H9 (cell line): ENCODE measurements at regions not wholly inside any gene's neighbourhood (a gene's known extent, or its start where the extent isn't known, plus 50 kb on each side); places are given as distances from the start of the nearest gene placed in this dataset.
A peak's percentile ranks its signal among the peaks of the same experiment; 100 is the strongest.

ENCODE experiments used
- DNase-seq: peaks from one replicate; pipeline ENCODE4 v3.0.0-alpha.2; 2017
- H2AFZ ChIP-seq: one replicate; pipeline ENCODE4 v1.6.1; 2013; ENCODE audit warnings: mild to moderate bottlenecking, low read length, control low read depth, moderate library complexity
- H2AK5ac ChIP-seq: 2 replicates; pipeline ENCODE4 v1.6.1; 2013; ENCODE audit warnings: low read length, control low read depth, mixed read lengths; ENCODE audit not compliant: insufficient read length
- H2BK120ac ChIP-seq: one replicate; pipeline ENCODE4 v1.6.1; 2013; ENCODE audit warnings: low read depth, mild to moderate bottlenecking, low read length, control low read depth, inconsistent platforms; ENCODE audit not compliant: poor library complexity, severe bottlenecking
- H2BK12ac ChIP-seq: 2 replicates; pipeline ENCODE4 v1.6.1; 2013; ENCODE audit warnings: low read length, control low read depth, mixed read lengths, low read depth; ENCODE audit not compliant: insufficient read length
- H2BK15ac ChIP-seq: 2 replicates; pipeline ENCODE4 v1.6.1; 2013; ENCODE audit warnings: low read depth, low read length, control low read depth
- H2BK20ac ChIP-seq: one replicate; pipeline ENCODE4 v1.6.1; 2013; ENCODE audit warnings: low read depth, mild to moderate bottlenecking, low read length, control low read depth, inconsistent platforms; ENCODE audit not compliant: poor library complexity, severe bottlenecking
- H2BK5ac ChIP-seq: 2 replicates; pipeline ENCODE4 v1.6.1; 2013; ENCODE audit warnings: low read length, control low read depth, mixed read lengths; ENCODE audit not compliant: insufficient read length
- H3K14ac ChIP-seq: 2 replicates; pipeline ENCODE4 v1.6.1; 2013; ENCODE audit warnings: low read length, control low read depth; ENCODE audit not compliant: insufficient read depth
- H3K18ac ChIP-seq: 2 replicates; pipeline ENCODE4 v1.6.1; 2013; ENCODE audit warnings: low read depth, mild to moderate bottlenecking, mixed read lengths, low read length, control low read depth; ENCODE audit not compliant: insufficient read length
- H3K23ac ChIP-seq: 2 replicates; pipeline ENCODE4 v1.6.1; 2013; ENCODE audit warnings: low read length, control low read depth, mixed read lengths, low read depth; ENCODE audit not compliant: insufficient read length
- H3K23me2 ChIP-seq: 2 replicates; pipeline ENCODE4 v1.6.1; 2013; ENCODE audit warnings: low read depth, mild to moderate bottlenecking, mixed read lengths, low read length, control low read depth; ENCODE audit not compliant: insufficient read length, poor library complexity, severe bottlenecking
- H3K27ac ChIP-seq: 2 replicates; pipeline ENCODE4 v1.5.1; 2013; ENCODE audit warnings: low read length, control low read depth, mixed read lengths, low read depth; ENCODE audit not compliant: insufficient read length
- H3K27me3 ChIP-seq: 2 replicates; pipeline ENCODE4 v1.6.1; 2013; ENCODE audit warnings: low read length, control low read depth, inconsistent platforms; ENCODE audit not compliant: insufficient read depth
- H3K4ac ChIP-seq: 2 replicates; pipeline ENCODE4 v1.6.1; 2013; ENCODE audit warnings: low read depth, mild to moderate bottlenecking, control low read depth, inconsistent platforms, low read length, moderate library complexity
- H3K4me1 ChIP-seq: 2 replicates; pipeline ENCODE4 v1.6.1; 2013; ENCODE audit warnings: low read length, control low read depth, inconsistent platforms; ENCODE audit not compliant: insufficient read depth
- H3K4me2 ChIP-seq: 2 replicates; pipeline ENCODE4 v1.6.1; 2013; ENCODE audit warnings: low read length, control low read depth, mixed read lengths; ENCODE audit not compliant: insufficient read length, insufficient read depth
- H3K56ac ChIP-seq: 2 replicates; pipeline ENCODE4 v1.6.1; 2013; ENCODE audit warnings: low read depth, mild to moderate bottlenecking, mixed read lengths, low read length, control low read depth; ENCODE audit not compliant: insufficient read length
- H3K79me1 ChIP-seq: 2 replicates; pipeline ENCODE4 v1.6.1; 2013; ENCODE audit warnings: low read depth, mild to moderate bottlenecking, moderate library complexity, low read length, control low read depth, inconsistent platforms; ENCODE audit not compliant: insufficient read depth, poor library complexity, severe bottlenecking
- H3K79me2 ChIP-seq: 2 replicates; pipeline ENCODE4 v1.6.1; 2013; ENCODE audit warnings: low read length, control low read depth, inconsistent platforms; ENCODE audit not compliant: insufficient read depth
- H3K9ac ChIP-seq: 2 replicates; pipeline ENCODE4 v1.6.1; 2013; ENCODE audit warnings: low read length, control low read depth, mixed read lengths; ENCODE audit not compliant: insufficient read length; ENCODE audit errors: extremely low read depth
- H3K9me3 ChIP-seq: one replicate; pipeline ENCODE4 v1.6.1; 2013; ENCODE audit warnings: low read depth, low read length, inconsistent platforms; ENCODE audit not compliant: control insufficient read depth
- H3T11ph ChIP-seq: one replicate; pipeline ENCODE4 v1.6.1; 2013; ENCODE audit warnings: mild to moderate bottlenecking, low read length, control low read depth, inconsistent platforms
- H4K20me1 ChIP-seq: one replicate; pipeline ENCODE4 v1.6.1; 2013; ENCODE audit not compliant: control insufficient read depth, insufficient read length, insufficient read depth
- H4K5ac ChIP-seq: 2 replicates; pipeline ENCODE4 v1.6.1; 2013; ENCODE audit warnings: low read depth, mild to moderate bottlenecking, mixed read lengths, low read length, control low read depth; ENCODE audit not compliant: insufficient read length
- H4K8ac ChIP-seq: replicated peaks from 2 replicates; pipeline ENCODE4 v1.6.1; 2013; ENCODE audit warnings: low read length, control low read depth, mixed read lengths, low read depth; ENCODE audit not compliant: insufficient read length
- H4K91ac ChIP-seq: 2 replicates; pipeline ENCODE4 v1.6.1; 2013; ENCODE audit warnings: low read depth, mild to moderate bottlenecking, moderate library complexity, mixed read lengths, low read length, control low read depth; ENCODE audit not compliant: insufficient read length
- H3K27ac Mint-ChIP-seq, 3 experiments: 2 replicates in 2 of 3; 3 replicates in 1 of 3; pipeline ENCODE4 v1.8.0; 2020 to 2021; ENCODE audit warnings: mixed read lengths in 3 of 3, mild to moderate bottlenecking in 1 of 3, moderate library complexity in 1 of 3
- H3K27me3 Mint-ChIP-seq: 2 replicates; pipeline ENCODE4 v1.8.0; 2021; ENCODE audit warnings: low read depth, mild to moderate bottlenecking, moderate library complexity, mixed read lengths
- H3K36me3 Mint-ChIP-seq, 3 experiments: 2 replicates in 2 of 3; 3 replicates in 1 of 3; pipeline ENCODE4 v1.8.0; 2020 to 2021; ENCODE audit warnings: low read depth in 3 of 3, mixed read lengths in 3 of 3; ENCODE audit not compliant: insufficient read depth in 1 of 3
- H3K4me1 Mint-ChIP-seq, 2 experiments: 2 replicates each; pipeline ENCODE4 v1.8.0; 2020; ENCODE audit warnings: mixed read lengths in 2 of 2
- H3K4me3 Mint-ChIP-seq, 2 experiments: 2 replicates in 1 of 2; 3 replicates in 1 of 2; pipeline ENCODE4 v1.8.0; 2020 to 2021; ENCODE audit warnings: mild to moderate bottlenecking in 2 of 2, mixed read lengths in 2 of 2, moderate library complexity in 1 of 2
- H3K9me3 Mint-ChIP-seq, 2 experiments: 2 replicates in 1 of 2; 3 replicates in 1 of 2; pipeline ENCODE4 v1.8.0; 2020; ENCODE audit warnings: mild to moderate bottlenecking in 2 of 2, mixed read lengths in 2 of 2, moderate library complexity in 1 of 2
- WGBS: extraction: QIAGEN DNeasy Blood & Tissue Kit; methylation state at CpG from one replicate; pipeline ENCODE4 v1.1.7; 2013; ENCODE audit warnings: missing lambda C conversion rate, low lambda C conversion rate, mixed read lengths; ENCODE audit not compliant: insufficient read length; ENCODE audit errors: extremely low coverage; 5-methylcytosine and 5-hydroxymethylcytosine counted together
- TF ChIP-seq, protein P1 (sequence below): fragments of 200-600 bp; sonication (generic); conservative IDR thresholded peaks from 3 replicates; pipeline ENCODE4 v1.8.0; 2021; ENCODE audit warnings: antibody characterized with exemption, mild to moderate bottlenecking

DNA sequence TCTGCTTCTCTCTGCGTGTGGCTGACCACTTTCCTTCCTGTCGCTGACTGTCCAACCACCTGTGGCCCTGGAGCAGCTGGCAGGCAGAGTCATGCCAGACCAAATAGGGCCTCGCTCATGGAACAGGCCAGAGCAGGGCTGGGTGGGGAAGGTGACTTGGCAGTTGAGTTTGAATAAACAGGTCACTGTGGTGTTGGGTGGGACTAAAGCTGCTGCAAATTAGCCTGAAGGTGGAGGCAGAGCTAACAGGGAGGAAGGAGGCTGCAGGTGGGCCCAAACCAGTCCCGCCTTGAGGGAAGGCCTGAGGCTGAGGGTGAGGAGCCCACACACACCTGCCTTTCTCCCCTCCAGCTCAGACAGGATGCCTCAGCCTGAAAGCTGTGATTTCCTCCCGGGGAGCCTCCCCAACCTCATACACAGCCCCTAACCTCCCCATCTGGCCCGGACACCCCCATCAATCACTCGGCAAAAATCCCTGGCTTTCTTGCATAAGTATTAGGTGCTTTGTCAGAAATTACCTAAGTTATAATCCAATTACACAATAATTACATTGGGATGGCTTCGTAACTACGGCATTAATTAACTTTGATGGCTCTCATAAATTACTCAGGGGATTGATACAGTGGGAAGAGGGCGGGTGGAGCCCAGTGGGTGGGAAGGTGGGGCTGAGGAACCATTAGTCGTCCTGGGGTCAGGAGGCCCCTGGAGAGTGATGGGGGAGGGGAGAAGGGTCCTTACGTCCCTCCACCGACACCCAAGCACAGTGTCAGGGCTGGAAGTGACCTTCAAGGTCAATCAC is 97.7 kb upstream of the PCBD1 start:
- Histone ChIP-seq H3K27ac (no peak overlapping the region), H2BK20ac (no peak overlapping the region), H4K8ac (no peak overlapping the region), H2BK5ac (no peak overlapping the region), H4K20me1 (no peaks in the 10 kb centered on the region), H4K91ac (no peak overlapping the region), H3K79me1 (no peaks in the 10 kb centered on the region), H3K23ac (no peak overlapping the region), H3K9ac (no peak overlapping the region), H3K56ac (no peak overlapping the region), H3T11ph (no peak overlapping the region), H4K5ac (no peak overlapping the region), H3K79me2 (no peaks in the 10 kb centered on the region), H2AFZ (no peak overlapping the region), H2BK15ac (no peak overlapping the region), H2BK12ac (no peak overlapping the region), H3K27me3 (no peaks in the 10 kb centered on the region), H3K4ac (no peak overlapping the region), H3K4me2 (no peak overlapping the region), H3K9me3 (no peaks in the 10 kb centered on the region), H2BK120ac (no peak overlapping the region), H3K14ac (no peak overlapping the region), H3K23me2 (no peaks in the 10 kb centered on the region), H3K18ac (no peak overlapping the region), H2AK5ac (no peak overlapping the region), H3K4me1 (no peaks in the 10 kb centered on the region)
- peak; percentile 54 for DNase-seq
- Mint-ChIP-seq H3K9me3 (no peaks in the 10 kb centered on the region), H3K27me3 (peaks cover 22% of the 10 kb centered on the region), H3K4me1 (peaks cover 5 to 9% of the 10 kb centered on the region in 2 experiments; a peak in 3 of 4 replicates), H3K4me3 (no peak overlapping the region), H3K36me3 (no peaks in the 10 kb centered on the region), H3K27ac (peak overlapping the region in 1 of 3 experiments; percentile 44; a peak in 1 of 7 replicates)
- WGBS = no CpG with 5 or more reads among the region's 13 CpGs
- TF ChIP-seq, protein P1, sequence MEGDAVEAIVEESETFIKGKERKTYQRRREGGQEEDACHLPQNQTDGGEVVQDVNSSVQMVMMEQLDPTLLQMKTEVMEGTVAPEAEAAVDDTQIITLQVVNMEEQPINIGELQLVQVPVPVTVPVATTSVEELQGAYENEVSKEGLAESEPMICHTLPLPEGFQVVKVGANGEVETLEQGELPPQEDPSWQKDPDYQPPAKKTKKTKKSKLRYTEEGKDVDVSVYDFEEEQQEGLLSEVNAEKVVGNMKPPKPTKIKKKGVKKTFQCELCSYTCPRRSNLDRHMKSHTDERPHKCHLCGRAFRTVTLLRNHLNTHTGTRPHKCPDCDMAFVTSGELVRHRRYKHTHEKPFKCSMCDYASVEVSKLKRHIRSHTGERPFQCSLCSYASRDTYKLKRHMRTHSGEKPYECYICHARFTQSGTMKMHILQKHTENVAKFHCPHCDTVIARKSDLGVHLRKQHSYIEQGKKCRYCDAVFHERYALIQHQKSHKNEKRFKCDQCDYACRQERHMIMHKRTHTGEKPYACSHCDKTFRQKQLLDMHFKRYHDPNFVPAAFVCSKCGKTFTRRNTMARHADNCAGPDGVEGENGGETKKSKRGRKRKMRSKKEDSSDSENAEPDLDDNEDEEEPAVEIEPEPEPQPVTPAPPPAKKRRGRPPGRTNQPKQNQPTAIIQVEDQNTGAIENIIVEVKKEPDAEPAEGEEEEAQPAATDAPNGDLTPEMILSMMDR = no peak
